ENCODE measurements at regions not wholly inside any gene's neighbourhood (a gene's known extent, or its start where the extent isn't known, plus 50 kb on each side); places are given as distances from the start of the nearest gene placed in this dataset.

- H3K4me3 ChIP-seq (ENCODE audit: low read depth, low read length) = no peak overlapping the region
- no peak for TF ChIP-seq CTCF (IDR thresholded peaks at IDR 0.05; ENCODE audit: insufficient read depth, low read depth, low read length)
- no peak for DNase-seq (ENCODE audit: low read depth)
These were observed 114.1 kb upstream of the KCNIP4 start for GRCh38 chr4:22062676-22063075.

- H3K4me3 ChIP-seq (ENCODE audit: low read depth, low read length) = no peak overlapping the region
- no peak for TF ChIP-seq CTCF (IDR thresholded peaks at IDR 0.05; ENCODE audit: insufficient read depth, low read depth, low read length)
- DNase-seq (ENCODE audit: low read depth) = no peak
These were observed 107.4 kb upstream of the KCNIP4 start for GRCh38 chr4:22055954-22056353.

GRCh38 chr4:22052076-22052475 is 103.5 kb upstream of the KCNIP4 start:
- no peak for DNase-seq (ENCODE audit: low read depth)
- TF ChIP-seq CTCF (IDR thresholded peaks at IDR 0.05; ENCODE audit: insufficient read depth, low read depth, low read length) = no peak
- no peak overlapping the region for H3K4me3 ChIP-seq (ENCODE audit: low read depth, low read length)

- no peak overlapping the region for H3K4me3 ChIP-seq (ENCODE audit: low read depth, low read length)
- no peak for TF ChIP-seq CTCF (IDR thresholded peaks at IDR 0.05; ENCODE audit: insufficient read depth, low read depth, low read length)
These were observed 99.8 kb upstream of the KCNIP4 start for GRCh38 chr4:22048323-22048722.

GRCh38 chr4:22047793-22048192 is 99.2 kb upstream of the KCNIP4 start:
- H3K4me3 ChIP-seq (ENCODE audit: low read depth, low read length) = no peak overlapping the region
- DNase-seq (ENCODE audit: low read depth) = no peak
- TF ChIP-seq CTCF (IDR thresholded peaks at IDR 0.05; ENCODE audit: insufficient read depth, low read depth, low read length) = no peak

More at GRCh38 chr4:22048323-22048722, 99.8 kb upstream of the KCNIP4 start:
- DNase-seq (ENCODE audit: low read depth) = no peak

GRCh38 chr4:22045051-22045630 is 96.6 kb upstream of the KCNIP4 start:
- no peak for TF ChIP-seq CTCF (IDR thresholded peaks at IDR 0.05; ENCODE audit: insufficient read depth, low read depth, low read length)
- no peak overlapping the region for H3K4me3 ChIP-seq (ENCODE audit: low read depth, low read length)
- DNase-seq (ENCODE audit: low read depth) = no peak

GRCh38 chr4:22031423-22031822 is 82.9 kb upstream of the KCNIP4 start:
- no peak for DNase-seq (ENCODE audit: low read depth)
- H3K4me3 ChIP-seq (ENCODE audit: low read depth, low read length) = no peak overlapping the region
- no peak for TF ChIP-seq CTCF (IDR thresholded peaks at IDR 0.05; ENCODE audit: insufficient read depth, low read depth, low read length)
